ENCODE measurements at regions not wholly inside any gene's neighbourhood (a gene's known extent, or its start where the extent isn't known, plus 50 kb on each side); places are given as distances from the start of the nearest gene placed in this dataset.

GRCh38 chr10:4294271-4294670 is 509.3 kb upstream of the KLF6 start:
- Mint-ChIP-seq H3K9me3 (no peaks in the 10 kb centered on the region), H3K4me1 (no peaks in the 10 kb centered on the region), H3K4me3 (no peak overlapping the region), H3K27me3 (peaks cover 0 to 1% of the 10 kb centered on the region in 2 donors), H3K36me3 (no peaks in the 10 kb centered on the region), H3K27ac (no peak overlapping the region)
- Histone ChIP-seq H3K36me3 (ENCODE audit: insufficient read depth, low read length) (no peaks in the 10 kb centered on the region), H3K4me3 (ENCODE audit: low read length) (no peak overlapping the region), H3K9me3 (ENCODE audit: low read length) (no peaks in the 10 kb centered on the region), H3K27ac (ENCODE audit: low read depth, low read length) (no peak overlapping the region), H3K4me1 (ENCODE audit: insufficient read depth, low read length) (no peaks in the 10 kb centered on the region), H3K27me3 (ENCODE audit: insufficient read depth, low read length, poor library complexity, severe bottlenecking) (no peaks in the 10 kb centered on the region)
- DNase-seq: no peak
- POLR2A ChIA-PET: no interaction called here
- CTCF ChIA-PET: no interaction called here

DNA sequence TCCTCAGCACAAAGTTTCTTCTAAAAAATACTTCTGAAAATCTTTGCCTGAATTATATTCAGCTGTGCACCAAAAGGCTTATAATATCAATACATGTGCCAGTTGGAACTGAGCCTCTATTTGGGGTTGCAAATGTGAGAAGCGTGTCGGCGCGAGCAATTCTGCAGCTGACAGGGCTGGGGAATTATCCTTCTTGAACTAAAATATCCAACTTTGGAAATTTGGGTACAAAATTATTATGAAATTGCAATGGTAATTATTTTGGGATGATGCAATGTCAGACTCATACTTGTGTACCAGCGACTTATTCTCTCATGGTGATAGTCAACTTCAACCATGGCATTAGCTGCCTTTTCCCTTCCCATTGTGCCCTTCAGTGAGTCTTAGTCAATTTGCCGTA is 507.0 kb upstream of the KLF6 start:
- Histone ChIP-seq H3K27me3 (ENCODE audit: insufficient read depth, low read length, poor library complexity, severe bottlenecking) (no peaks in the 10 kb centered on the region), H3K27ac (ENCODE audit: low read depth, low read length) (no peak overlapping the region), H3K4me1 (ENCODE audit: insufficient read depth, low read length) (no peaks in the 10 kb centered on the region), H3K36me3 (ENCODE audit: insufficient read depth, low read length) (no peaks in the 10 kb centered on the region), H3K9me3 (ENCODE audit: low read length) (no peaks in the 10 kb centered on the region), H3K4me3 (ENCODE audit: low read length) (no peak overlapping the region)
- H3K36me3 Mint-ChIP-seq: no peaks in the 10 kb centered on the region
- no peak overlapping the region for H3K27ac Mint-ChIP-seq
- H3K9me3 Mint-ChIP-seq: no peaks in the 10 kb centered on the region
- H3K4me3 Mint-ChIP-seq: no peak overlapping the region
- H3K27me3 Mint-ChIP-seq: peaks cover 0 to 5% of the 10 kb centered on the region in 2 donors
- no peaks in the 10 kb centered on the region for H3K4me1 Mint-ChIP-seq
- ChIA-PET POLR2A (no interaction called here), CTCF (no interaction called here)
- no peak for DNase-seq

DNA sequence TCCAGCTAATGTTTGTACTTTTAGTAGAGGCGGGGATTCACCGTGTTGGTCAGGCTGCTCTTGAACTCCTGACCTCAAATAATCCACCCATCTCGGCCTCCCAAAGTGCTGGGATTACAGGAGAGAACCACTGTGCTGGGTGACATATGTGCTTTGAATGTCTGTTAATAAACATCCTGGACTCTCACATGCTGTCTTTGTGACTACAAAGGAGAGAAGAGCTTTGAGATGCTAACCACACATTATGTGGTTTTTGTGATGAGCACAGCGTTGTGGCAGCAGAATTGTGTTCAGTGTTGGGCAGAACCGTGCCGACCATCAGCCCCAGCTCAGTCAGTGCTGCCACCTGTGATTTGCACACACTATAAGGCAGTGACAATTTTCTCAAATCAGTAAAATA is 500.1 kb upstream of the KLF6 start:
- Histone ChIP-seq H3K4me1 (ENCODE audit: insufficient read depth, low read length) (no peaks in the 10 kb centered on the region), H3K36me3 (ENCODE audit: insufficient read depth, low read length) (no peaks in the 10 kb centered on the region), H3K9me3 (ENCODE audit: low read length) (no peaks in the 10 kb centered on the region), H3K27me3 (ENCODE audit: insufficient read depth, low read length, poor library complexity, severe bottlenecking) (no peaks in the 10 kb centered on the region), H3K4me3 (ENCODE audit: low read length) (no peak overlapping the region), H3K27ac (ENCODE audit: low read depth, low read length) (no peak overlapping the region)
- H3K4me3 Mint-ChIP-seq: no peak overlapping the region
- DNase-seq: no peak
- H3K27ac Mint-ChIP-seq: peak overlapping the region in 3 of 8 donors; percentile 6 to 64 (median 9)
- H3K27me3 Mint-ChIP-seq: peaks cover 0 to 4% of the 10 kb centered on the region in 2 donors
- peaks cover 6 to 23% (median 17%) of the 10 kb centered on the region in 3 donors for H3K4me1 Mint-ChIP-seq
- ChIA-PET CTCF (no interaction called here), POLR2A (no interaction called here)
- H3K9me3 Mint-ChIP-seq: no peaks in the 10 kb centered on the region
- no peaks in the 10 kb centered on the region for H3K36me3 Mint-ChIP-seq

DNA sequence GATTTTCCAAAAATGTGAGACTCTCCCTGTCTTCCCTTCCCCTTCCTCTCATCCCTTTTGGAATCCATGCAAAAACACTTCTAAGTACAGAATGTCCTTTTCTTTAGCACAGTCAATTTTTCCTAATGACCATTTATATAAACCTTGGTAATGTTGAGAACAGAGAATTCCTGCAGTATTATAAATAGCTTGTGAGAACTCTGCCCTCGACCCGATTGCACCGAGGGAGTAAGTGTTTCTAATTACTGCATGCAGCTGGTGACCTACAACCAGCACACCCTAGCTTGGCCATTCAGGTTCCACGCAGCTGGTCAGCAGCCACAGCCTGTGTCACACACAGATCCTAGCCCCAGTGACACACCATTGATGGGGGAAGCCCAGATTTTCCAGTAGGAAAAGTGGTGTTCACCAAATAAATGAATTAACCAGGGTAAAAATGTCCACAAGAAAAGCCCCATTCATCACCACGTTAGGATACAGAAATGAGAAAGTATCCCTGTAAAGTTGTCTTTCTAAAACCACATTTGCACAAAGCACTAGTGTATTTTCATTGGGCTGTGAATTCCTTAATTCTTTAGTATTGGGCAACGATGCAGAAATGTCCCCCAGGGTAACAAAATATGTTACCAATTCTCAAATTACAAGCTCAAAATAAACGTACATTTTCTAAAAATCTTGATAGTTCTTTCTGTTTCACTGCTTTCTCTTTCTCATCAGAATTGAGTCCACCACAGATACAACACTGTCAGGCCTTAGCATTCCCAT is 499.0 kb upstream of the KLF6 start:
- Histone ChIP-seq H3K9me3 (ENCODE audit: low read length) (no peaks in the 10 kb centered on the region), H3K27me3 (ENCODE audit: insufficient read depth, low read length, poor library complexity, severe bottlenecking) (no peaks in the 10 kb centered on the region), H3K36me3 (ENCODE audit: insufficient read depth, low read length) (no peaks in the 10 kb centered on the region), H3K27ac (ENCODE audit: low read depth, low read length) (no peak overlapping the region), H3K4me1 (ENCODE audit: insufficient read depth, low read length) (no peaks in the 10 kb centered on the region), H3K4me3 (ENCODE audit: low read length) (no peak overlapping the region)
- Mint-ChIP-seq H3K27me3 (peaks cover 0 to 4% of the 10 kb centered on the region in 2 donors), H3K4me3 (no peak overlapping the region), H3K9me3 (no peaks in the 10 kb centered on the region), H3K36me3 (no peaks in the 10 kb centered on the region), H3K27ac (no peak overlapping the region), H3K4me1 (peaks cover 6 to 23% (median 17%) of the 10 kb centered on the region in 3 donors)
- ChIA-PET POLR2A (no interaction called here), CTCF (no interaction called here)
- DNase-seq: no peak

DNA sequence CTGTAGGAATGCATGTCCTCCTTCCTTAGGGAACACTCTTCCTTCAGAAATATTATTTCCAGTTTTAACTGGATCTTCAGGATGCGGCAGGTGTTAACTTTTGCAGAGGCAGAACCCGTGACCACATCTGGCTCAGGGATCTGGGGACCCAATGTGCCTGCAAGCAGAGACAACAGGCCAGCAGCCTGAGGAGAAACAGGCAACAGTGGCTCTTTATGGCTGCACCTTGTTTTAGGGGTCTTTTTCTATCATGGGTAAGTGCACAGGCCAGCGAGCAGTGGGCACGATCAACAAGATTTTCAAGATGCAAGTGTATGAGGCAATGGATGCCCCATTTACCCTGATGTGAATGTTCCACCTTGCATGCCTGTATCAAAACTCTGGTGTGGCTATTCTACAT is 497.5 kb upstream of the KLF6 start:
- H3K4me3 ChIP-seq (ENCODE audit: low read length): no peak overlapping the region
- POLR2A ChIA-PET: no interaction called here
- H3K27me3 Mint-ChIP-seq: peaks cover 0 to 4% of the 10 kb centered on the region in 2 donors
- no peak overlapping the region for H3K4me3 Mint-ChIP-seq
- H3K27ac ChIP-seq (ENCODE audit: low read depth, low read length): no peak overlapping the region
- H3K9me3 Mint-ChIP-seq: no peaks in the 10 kb centered on the region
- no peaks in the 10 kb centered on the region for H3K27me3 ChIP-seq (ENCODE audit: insufficient read depth, low read length, poor library complexity, severe bottlenecking)
- DNase-seq: no peak
- H3K27ac Mint-ChIP-seq: no peak overlapping the region
- CTCF ChIA-PET: no interaction called here
- no peaks in the 10 kb centered on the region for H3K36me3 ChIP-seq (ENCODE audit: insufficient read depth, low read length)
- no peaks in the 10 kb centered on the region for H3K9me3 ChIP-seq (ENCODE audit: low read length)
- peaks cover 6 to 23% (median 17%) of the 10 kb centered on the region in 3 donors for H3K4me1 Mint-ChIP-seq
- H3K36me3 Mint-ChIP-seq: no peaks in the 10 kb centered on the region
- no peaks in the 10 kb centered on the region for H3K4me1 ChIP-seq (ENCODE audit: insufficient read depth, low read length)

DNA sequence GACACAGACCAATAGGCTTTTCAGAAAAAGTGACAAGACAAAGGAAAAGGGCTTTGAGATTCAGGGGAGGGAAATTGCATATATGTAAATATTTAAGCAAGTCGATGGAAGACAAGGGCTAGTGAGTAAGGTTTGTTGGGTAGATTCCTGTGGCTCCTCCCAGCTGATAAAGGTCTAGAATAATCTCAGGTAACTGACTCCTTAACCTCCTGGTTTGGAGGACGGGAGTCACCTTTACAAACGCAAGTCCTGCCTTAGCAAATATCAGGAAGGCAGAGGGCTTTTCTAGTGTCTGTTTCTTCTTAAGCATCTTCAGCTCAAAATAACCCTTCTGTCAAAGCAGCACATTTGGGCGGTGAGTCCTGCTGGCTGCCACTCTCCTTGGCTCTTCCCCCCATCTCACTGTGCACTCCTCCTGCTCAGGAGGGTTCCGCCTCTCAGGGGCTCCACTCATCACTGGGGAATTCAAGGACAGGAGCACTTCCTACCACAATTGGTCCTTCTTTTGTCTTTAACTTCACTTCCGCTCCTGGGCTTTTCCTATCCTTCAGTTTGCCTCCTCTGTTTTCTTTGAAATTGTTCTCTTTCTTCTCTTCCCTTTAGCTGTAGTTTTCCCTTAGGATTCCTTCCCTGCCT is 496.3 kb upstream of the KLF6 start:
- Histone ChIP-seq H3K27me3 (ENCODE audit: insufficient read depth, low read length, poor library complexity, severe bottlenecking) (no peaks in the 10 kb centered on the region), H3K27ac (ENCODE audit: low read depth, low read length) (no peak overlapping the region), H3K4me3 (ENCODE audit: low read length) (no peak overlapping the region), H3K9me3 (ENCODE audit: low read length) (no peaks in the 10 kb centered on the region), H3K4me1 (ENCODE audit: insufficient read depth, low read length) (no peaks in the 10 kb centered on the region), H3K36me3 (ENCODE audit: insufficient read depth, low read length) (no peaks in the 10 kb centered on the region)
- CTCF ChIA-PET: no interaction called here
- no peaks in the 10 kb centered on the region for H3K27me3 Mint-ChIP-seq
- POLR2A ChIA-PET: no interaction called here
- no peak overlapping the region for H3K4me3 Mint-ChIP-seq
- H3K9me3 Mint-ChIP-seq: no peaks in the 10 kb centered on the region
- no peak for DNase-seq
- peaks cover 6 to 21% (median 15%) of the 10 kb centered on the region in 3 donors for H3K4me1 Mint-ChIP-seq
- no peaks in the 10 kb centered on the region for H3K36me3 Mint-ChIP-seq
- peak overlapping the region in 1 of 8 donors; percentile 85 for H3K27ac Mint-ChIP-seq

GRCh38 chr10:4280461-4281189 is 495.6 kb upstream of the KLF6 start:
- CTCF ChIA-PET: no interaction called here
- Mint-ChIP-seq H3K27me3 (no peaks in the 10 kb centered on the region), H3K36me3 (no peaks in the 10 kb centered on the region), H3K27ac (peak overlapping the region in 1 of 8 donors; percentile 85), H3K9me3 (no peaks in the 10 kb centered on the region), H3K4me3 (no peak overlapping the region), H3K4me1 (peaks cover 6 to 14% (median 9%) of the 10 kb centered on the region in 3 donors)
- no peak overlapping the region for H3K27ac ChIP-seq (ENCODE audit: low read depth, low read length)
- H3K4me3 ChIP-seq (ENCODE audit: low read length): no peak overlapping the region
- POLR2A ChIA-PET: no interaction called here
- no peaks in the 10 kb centered on the region for H3K27me3 ChIP-seq (ENCODE audit: insufficient read depth, low read length, poor library complexity, severe bottlenecking)
- H3K9me3 ChIP-seq (ENCODE audit: low read length): no peaks in the 10 kb centered on the region
- no peaks in the 10 kb centered on the region for H3K4me1 ChIP-seq (ENCODE audit: insufficient read depth, low read length)
- H3K36me3 ChIP-seq (ENCODE audit: insufficient read depth, low read length): no peaks in the 10 kb centered on the region
- DNase-seq: no peak

DNA sequence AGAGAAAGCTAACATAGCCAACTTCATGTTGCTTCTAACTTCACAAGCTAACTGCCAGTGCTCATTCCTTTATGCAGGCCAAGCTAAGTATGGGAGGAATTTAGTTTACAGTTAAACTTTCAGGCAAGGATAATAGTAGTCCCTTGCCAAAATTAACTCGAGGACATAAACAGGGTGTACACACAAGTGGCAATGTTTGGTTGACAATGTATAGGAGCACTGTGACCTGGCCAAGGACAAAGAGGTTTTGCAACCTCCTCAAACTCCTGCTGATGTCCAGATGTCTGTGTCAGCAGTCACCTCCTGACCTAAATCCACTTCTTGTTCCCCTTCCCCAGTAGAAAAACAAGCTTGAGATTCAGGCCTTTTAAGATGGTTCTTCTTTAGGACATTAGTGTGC is 494.6 kb upstream of the KLF6 start:
- Histone ChIP-seq H3K36me3 (ENCODE audit: insufficient read depth, low read length) (no peaks in the 10 kb centered on the region), H3K4me3 (ENCODE audit: low read length) (no peak overlapping the region), H3K27ac (ENCODE audit: low read depth, low read length) (no peak overlapping the region), H3K4me1 (ENCODE audit: insufficient read depth, low read length) (no peaks in the 10 kb centered on the region), H3K9me3 (ENCODE audit: low read length) (no peaks in the 10 kb centered on the region), H3K27me3 (ENCODE audit: insufficient read depth, low read length, poor library complexity, severe bottlenecking) (no peaks in the 10 kb centered on the region)
- peaks cover 0 to under 1% of the 10 kb centered on the region in 2 donors for H3K27me3 Mint-ChIP-seq
- H3K4me3 Mint-ChIP-seq: no peak overlapping the region
- no peaks in the 10 kb centered on the region for H3K36me3 Mint-ChIP-seq
- H3K27ac Mint-ChIP-seq: peak overlapping the region in 1 of 8 donors; percentile 69
- H3K9me3 Mint-ChIP-seq: no peaks in the 10 kb centered on the region
- peaks cover 0 to 5% (median 0%) of the 10 kb centered on the region in 3 donors for H3K4me1 Mint-ChIP-seq
- ChIA-PET CTCF (no interaction called here), POLR2A (no interaction called here)
- DNase-seq: no peak

Measured in CD8-positive, alpha-beta memory T cell (primary cell).